ENCODE measurements at regions not wholly inside any gene's neighbourhood (a gene's known extent, or its start where the extent isn't known, plus 50 kb on each side); places are given as distances from the start of the nearest gene placed in this dataset.

DNA sequence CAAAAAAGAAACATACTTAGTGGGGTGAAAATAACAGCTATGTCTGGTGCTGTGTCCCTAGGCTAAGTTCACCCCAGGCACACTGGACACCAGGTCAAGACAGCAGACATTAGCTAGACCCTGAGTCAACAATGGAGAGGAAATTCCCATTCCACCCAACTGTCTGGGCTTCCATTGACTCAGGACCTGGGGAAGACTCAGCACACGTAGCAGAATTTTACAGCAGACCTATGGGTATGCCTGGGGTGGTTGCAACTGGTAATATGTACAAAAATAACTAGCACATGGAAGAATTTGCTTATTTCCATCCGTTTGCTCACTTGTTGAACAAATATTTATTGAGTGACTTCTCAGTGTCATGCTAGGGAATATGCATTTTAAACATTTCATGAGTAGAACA lies 117.0 kb downstream of the GAS1 start:
- H2AFZ ChIP-seq (ENCODE audit: low read length) = no peak overlapping the region
- H3K4me3 ChIP-seq (ENCODE audit: low read length, poor library complexity, severe bottlenecking) = no peak overlapping the region
- H3K79me2 ChIP-seq (ENCODE audit: insufficient read depth, low read length) = no peaks in the 10 kb centered on the region
- H3K36me3 ChIP-seq (ENCODE audit: insufficient read depth, low read length) = no peaks in the 10 kb centered on the region
- no peak overlapping the region for H3K9ac ChIP-seq (ENCODE audit: low read depth, low read length, poor library complexity, severe bottlenecking)
- H3K4me2 ChIP-seq (ENCODE audit: low read depth, low read length, poor library complexity, severe bottlenecking) = no peak overlapping the region
- TF ChIP-seq, protein P1, sequence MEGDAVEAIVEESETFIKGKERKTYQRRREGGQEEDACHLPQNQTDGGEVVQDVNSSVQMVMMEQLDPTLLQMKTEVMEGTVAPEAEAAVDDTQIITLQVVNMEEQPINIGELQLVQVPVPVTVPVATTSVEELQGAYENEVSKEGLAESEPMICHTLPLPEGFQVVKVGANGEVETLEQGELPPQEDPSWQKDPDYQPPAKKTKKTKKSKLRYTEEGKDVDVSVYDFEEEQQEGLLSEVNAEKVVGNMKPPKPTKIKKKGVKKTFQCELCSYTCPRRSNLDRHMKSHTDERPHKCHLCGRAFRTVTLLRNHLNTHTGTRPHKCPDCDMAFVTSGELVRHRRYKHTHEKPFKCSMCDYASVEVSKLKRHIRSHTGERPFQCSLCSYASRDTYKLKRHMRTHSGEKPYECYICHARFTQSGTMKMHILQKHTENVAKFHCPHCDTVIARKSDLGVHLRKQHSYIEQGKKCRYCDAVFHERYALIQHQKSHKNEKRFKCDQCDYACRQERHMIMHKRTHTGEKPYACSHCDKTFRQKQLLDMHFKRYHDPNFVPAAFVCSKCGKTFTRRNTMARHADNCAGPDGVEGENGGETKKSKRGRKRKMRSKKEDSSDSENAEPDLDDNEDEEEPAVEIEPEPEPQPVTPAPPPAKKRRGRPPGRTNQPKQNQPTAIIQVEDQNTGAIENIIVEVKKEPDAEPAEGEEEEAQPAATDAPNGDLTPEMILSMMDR (conservative IDR thresholded peaks at IDR 0.05; ENCODE audit: low read length) = no peak
- no peak for TF ChIP-seq EZH2phosphoT487 (IDR thresholded peaks at IDR 0.05; ENCODE audit: borderline replicate concordance)
- H3K27me3 ChIP-seq (ENCODE audit: insufficient read depth, low read length, poor library complexity, severe bottlenecking) = no peaks in the 10 kb centered on the region
- H3K9me2 ChIP-seq (replicated peaks; ENCODE audit: low read depth, low read length) = no peaks in the 10 kb centered on the region
- no peaks in the 10 kb centered on the region for H3F3A ChIP-seq (ENCODE audit: low read depth)
- H4K20me1 ChIP-seq (ENCODE audit: insufficient read depth, low read length, poor library complexity, severe bottlenecking) = no peaks in the 10 kb centered on the region
- no peaks in the 10 kb centered on the region for H3K4me1 ChIP-seq (ENCODE audit: insufficient read depth, low read length, poor library complexity, severe bottlenecking)
- H3K9me3 ChIP-seq (ENCODE audit: insufficient read depth, low read depth, low read length) = no peaks in the 10 kb centered on the region

DNA sequence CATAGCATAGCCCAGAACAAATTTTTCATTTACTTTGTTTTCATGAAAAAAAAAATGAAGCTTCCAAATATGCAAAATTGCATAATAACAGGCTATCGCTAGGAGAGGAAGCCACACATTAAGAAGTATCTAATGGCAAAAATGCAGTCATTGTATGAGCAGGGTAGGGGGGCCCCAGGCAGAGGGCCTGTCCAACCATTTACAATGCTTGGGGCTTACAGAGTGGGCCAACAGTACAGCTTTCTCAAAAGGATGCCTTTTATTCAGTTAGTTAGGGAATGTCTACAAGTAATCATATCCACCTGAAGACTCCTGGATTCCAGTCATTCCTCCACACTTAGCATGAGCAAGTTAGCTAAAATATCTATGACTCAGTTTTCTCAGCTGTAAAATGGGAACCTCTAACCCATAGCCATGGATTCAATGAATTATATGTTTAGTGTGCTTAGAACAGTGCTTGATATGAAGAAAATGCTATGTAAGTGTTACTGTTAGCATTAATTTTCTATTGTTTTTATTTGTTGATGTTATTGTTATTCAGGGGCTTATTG lies 117.7 kb downstream of the GAS1 start:
- H3K36me3 ChIP-seq (ENCODE audit: insufficient read depth, low read length) = no peaks in the 10 kb centered on the region
- H3K4me2 ChIP-seq (ENCODE audit: low read depth, low read length, poor library complexity, severe bottlenecking) = no peak overlapping the region
- no peaks in the 10 kb centered on the region for H3K4me1 ChIP-seq (ENCODE audit: insufficient read depth, low read length, poor library complexity, severe bottlenecking)
- no peak overlapping the region for H3K9ac ChIP-seq (ENCODE audit: low read depth, low read length, poor library complexity, severe bottlenecking)
- H3F3A ChIP-seq (ENCODE audit: low read depth) = no peaks in the 10 kb centered on the region
- no peaks in the 10 kb centered on the region for H3K27me3 ChIP-seq (ENCODE audit: insufficient read depth, low read length, poor library complexity, severe bottlenecking)
- no peak overlapping the region for H3K4me3 ChIP-seq (ENCODE audit: low read length, poor library complexity, severe bottlenecking)
- no peaks in the 10 kb centered on the region for H4K20me1 ChIP-seq (ENCODE audit: insufficient read depth, low read length, poor library complexity, severe bottlenecking)
- no peaks in the 10 kb centered on the region for H3K79me2 ChIP-seq (ENCODE audit: insufficient read depth, low read length)
- H3K9me2 ChIP-seq (replicated peaks; ENCODE audit: low read depth, low read length) = no peaks in the 10 kb centered on the region
- no peak overlapping the region for H2AFZ ChIP-seq (ENCODE audit: low read length)
- no peaks in the 10 kb centered on the region for H3K9me3 ChIP-seq (ENCODE audit: insufficient read depth, low read depth, low read length)
- no peak for TF ChIP-seq EZH2phosphoT487 (IDR thresholded peaks at IDR 0.05; ENCODE audit: borderline replicate concordance)
- TF ChIP-seq, protein P1 (conservative IDR thresholded peaks at IDR 0.05; ENCODE audit: low read length) = no peak

DNA sequence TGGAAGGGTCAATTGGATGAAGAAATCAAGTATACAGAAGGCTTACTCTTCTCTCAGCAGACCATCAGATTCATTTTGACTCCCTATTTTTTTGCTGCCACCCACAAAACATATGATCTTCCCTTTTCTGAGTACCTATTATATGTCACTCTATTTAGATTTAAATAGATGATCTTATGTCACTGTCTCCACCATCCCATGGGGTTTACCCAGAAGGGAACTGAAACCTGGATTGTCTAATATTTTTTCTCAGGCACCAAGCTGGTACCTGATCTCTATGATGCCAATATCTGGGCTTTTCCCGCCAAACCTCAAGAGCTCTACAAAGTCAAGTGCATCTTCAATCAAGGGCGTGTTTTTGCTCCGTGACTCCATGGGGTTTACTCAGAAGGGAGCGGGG lies 118.7 kb downstream of the GAS1 start:
- H3K4me1 ChIP-seq (ENCODE audit: insufficient read depth, low read length, poor library complexity, severe bottlenecking) = no peaks in the 10 kb centered on the region
- TF ChIP-seq EZH2phosphoT487 (IDR thresholded peaks at IDR 0.05; ENCODE audit: borderline replicate concordance) = no peak
- no peaks in the 10 kb centered on the region for H3F3A ChIP-seq (ENCODE audit: low read depth)
- H4K20me1 ChIP-seq (ENCODE audit: insufficient read depth, low read length, poor library complexity, severe bottlenecking) = no peaks in the 10 kb centered on the region
- H3K4me3 ChIP-seq (ENCODE audit: low read length, poor library complexity, severe bottlenecking) = no peak overlapping the region
- no peak overlapping the region for H3K9ac ChIP-seq (ENCODE audit: low read depth, low read length, poor library complexity, severe bottlenecking)
- H3K4me2 ChIP-seq (ENCODE audit: low read depth, low read length, poor library complexity, severe bottlenecking) = no peak overlapping the region
- H2AFZ ChIP-seq (ENCODE audit: low read length) = no peak overlapping the region
- H3K79me2 ChIP-seq (ENCODE audit: insufficient read depth, low read length) = no peaks in the 10 kb centered on the region
- no peaks in the 10 kb centered on the region for H3K9me2 ChIP-seq (replicated peaks; ENCODE audit: low read depth, low read length)
- H3K9me3 ChIP-seq (ENCODE audit: insufficient read depth, low read depth, low read length) = no peaks in the 10 kb centered on the region
- H3K27me3 ChIP-seq (ENCODE audit: insufficient read depth, low read length, poor library complexity, severe bottlenecking) = no peaks in the 10 kb centered on the region
- H3K36me3 ChIP-seq (ENCODE audit: insufficient read depth, low read length) = no peaks in the 10 kb centered on the region

DNA sequence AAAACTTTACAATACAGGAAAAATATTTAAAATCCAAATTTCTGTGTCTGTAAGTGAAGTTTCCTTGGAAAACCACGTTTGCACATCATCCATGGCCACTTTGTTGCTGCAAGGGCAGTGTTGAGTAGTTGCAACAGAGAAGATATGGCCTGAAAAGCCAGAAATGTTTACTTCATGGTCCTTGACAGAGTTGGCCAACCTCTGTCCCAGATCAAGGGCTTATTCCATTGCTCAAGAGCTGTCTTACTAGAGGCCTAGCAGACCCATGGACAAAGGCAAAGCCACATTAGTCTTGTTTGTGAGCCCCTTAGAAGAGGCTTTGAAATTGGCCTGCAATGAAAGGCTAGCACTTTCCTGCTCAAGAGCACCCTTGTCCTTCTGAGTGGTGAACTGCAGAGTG lies 119.4 kb downstream of the GAS1 start:
- Histone ChIP-seq H3K27me3 (ENCODE audit: insufficient read depth, low read length, poor library complexity, severe bottlenecking) (no peaks in the 10 kb centered on the region), H3K4me3 (ENCODE audit: low read length, poor library complexity, severe bottlenecking) (no peak overlapping the region), H3K4me2 (ENCODE audit: low read depth, low read length, poor library complexity, severe bottlenecking) (no peak overlapping the region), H3K9ac (ENCODE audit: low read depth, low read length, poor library complexity, severe bottlenecking) (no peak overlapping the region), H3F3A (ENCODE audit: low read depth) (no peaks in the 10 kb centered on the region), H3K79me2 (ENCODE audit: insufficient read depth, low read length) (no peaks in the 10 kb centered on the region), H3K4me1 (ENCODE audit: insufficient read depth, low read length, poor library complexity, severe bottlenecking) (no peaks in the 10 kb centered on the region), H3K9me3 (ENCODE audit: insufficient read depth, low read depth, low read length) (no peaks in the 10 kb centered on the region), H3K36me3 (ENCODE audit: insufficient read depth, low read length) (no peaks in the 10 kb centered on the region), H4K20me1 (ENCODE audit: insufficient read depth, low read length, poor library complexity, severe bottlenecking) (no peaks in the 10 kb centered on the region), H2AFZ (ENCODE audit: low read length) (no peak overlapping the region), H3K9me2 (replicated peaks; ENCODE audit: low read depth, low read length) (no peaks in the 10 kb centered on the region)
- TF ChIP-seq EZH2phosphoT487 (IDR thresholded peaks at IDR 0.05; ENCODE audit: borderline replicate concordance) = no peak
- TF ChIP-seq, protein P1 (conservative IDR thresholded peaks at IDR 0.05; ENCODE audit: low read length) = no peak

Data from Loucy (cell line).